ENCODE measurements at regions not wholly inside any gene's neighbourhood (a gene's known extent, or its start where the extent isn't known, plus 50 kb on each side); places are given as distances from the start of the nearest gene placed in this dataset.

GRCh38 chr6:95128439-95128838, 448.9 kb upstream of the MANEA start (continued):
- TF ChIP-seq CTCF (IDR thresholded peaks at IDR 0.05; ENCODE audit: control extremely low read depth in 1 of 3, insufficient read depth in 1 of 3, low read depth in 1 of 3, low read length in 3 of 3), result no peak
- no peak for TF ChIP-seq RFX5 (IDR thresholded peaks at IDR 0.05; ENCODE audit: borderline replicate concordance, low read depth, low read length)
- no peak for TF ChIP-seq BACH1 (IDR thresholded peaks at IDR 0.05; ENCODE audit: low read length)
